HFFc6 (cell line): ENCODE measurements at regions not wholly inside any gene's neighbourhood (a gene's known extent, or its start where the extent isn't known, plus 50 kb on each side); places are given as distances from the start of the nearest gene placed in this dataset.

ENCODE experiments used
- DNase-seq: peaks from one replicate; pipeline ENCODE4 v3.0.0-alpha.2; 2018
- H3K27ac Mint-ChIP-seq: 2 replicates; pipeline ENCODE4 v1.8.0; 2020; ENCODE audit warnings: mild to moderate bottlenecking, mixed read lengths
- H3K27me3 Mint-ChIP-seq: 2 replicates; pipeline ENCODE4 v1.8.0; 2021; ENCODE audit warnings: mild to moderate bottlenecking, moderate library complexity, mixed read lengths; ENCODE audit not compliant: insufficient read depth
- H3K36me3 Mint-ChIP-seq: 2 replicates; pipeline ENCODE4 v1.8.0; 2021; ENCODE audit warnings: low read depth, mixed read lengths
- H3K4me1 Mint-ChIP-seq: 2 replicates; pipeline ENCODE4 v1.8.0; 2020; ENCODE audit warnings: low read depth, mixed read lengths
- H3K4me3 Mint-ChIP-seq: 2 replicates; pipeline ENCODE4 v1.8.0; 2020; ENCODE audit warnings: mild to moderate bottlenecking, moderate library complexity, mixed read lengths
- H3K9me3 Mint-ChIP-seq: 2 replicates; pipeline ENCODE4 v1.8.0; 2020; ENCODE audit warnings: mild to moderate bottlenecking, mixed read lengths
- CTCF ChIP-seq: fragments of 200-600 bp; sonication (generic); IDR thresholded peaks from 2 replicates; pipeline ENCODE4 v1.5.0; 2021; ENCODE audit warnings: antibody characterized with exemption, mild to moderate bottlenecking

GRCh38 chr12:73187765-73188164, 915.6 kb downstream of the TRHDE start:
- Mint-ChIP-seq H3K4me3 (no peak overlapping the region), H3K27ac (no peak overlapping the region), H3K9me3 (peaks cover 36% of the 10 kb centered on the region), H3K27me3 (no peaks in the 10 kb centered on the region), H3K36me3 (no peaks in the 10 kb centered on the region), H3K4me1 (no peaks in the 10 kb centered on the region)
- no peak for TF ChIP-seq CTCF
- no peak for DNase-seq

- no peak for DNase-seq
- TF ChIP-seq CTCF = no peak
- no peak overlapping the region for H3K4me3 Mint-ChIP-seq
- H3K4me1 Mint-ChIP-seq = no peaks in the 10 kb centered on the region
- no peak overlapping the region for H3K27ac Mint-ChIP-seq
- no peaks in the 10 kb centered on the region for H3K36me3 Mint-ChIP-seq
- peaks cover 24% of the 10 kb centered on the region for H3K9me3 Mint-ChIP-seq
- no peaks in the 10 kb centered on the region for H3K27me3 Mint-ChIP-seq
Observed at GRCh38 chr12:73210548-73211204, 938.5 kb downstream of the TRHDE start.

GRCh38 chr12:73220951-73221350, 948.8 kb downstream of the TRHDE start:
- no peaks in the 10 kb centered on the region for H3K36me3 Mint-ChIP-seq

GRCh38 chr12:73221398-73221797, 949.2 kb downstream of the TRHDE start:
- Mint-ChIP-seq H3K4me1 (no peaks in the 10 kb centered on the region), H3K27ac (no peak overlapping the region), H3K4me3 (no peak overlapping the region), H3K36me3 (no peaks in the 10 kb centered on the region), H3K9me3 (peaks cover 27% of the 10 kb centered on the region), H3K27me3 (no peaks in the 10 kb centered on the region)
- TF ChIP-seq CTCF = no peak
- no peak for DNase-seq

More at GRCh38 chr12:73220951-73221350, 948.8 kb downstream of the TRHDE start:
- Mint-ChIP-seq H3K27me3 (no peaks in the 10 kb centered on the region), H3K4me3 (no peak overlapping the region), H3K4me1 (no peaks in the 10 kb centered on the region), H3K9me3 (peaks cover 30% of the 10 kb centered on the region), H3K27ac (no peak overlapping the region)
- TF ChIP-seq CTCF = no peak
- DNase-seq = no peak

- Mint-ChIP-seq H3K4me1 (no peaks in the 10 kb centered on the region), H3K9me3 (peaks cover 26% of the 10 kb centered on the region), H3K27me3 (no peaks in the 10 kb centered on the region), H3K36me3 (no peaks in the 10 kb centered on the region), H3K27ac (no peak overlapping the region), H3K4me3 (no peak overlapping the region)
- no peak for DNase-seq
- TF ChIP-seq CTCF = no peak
Observed at GRCh38 chr12:73221836-73222235, 949.7 kb downstream of the TRHDE start.
